ENCODE measurements at regions not wholly inside any gene's neighbourhood (a gene's known extent, or its start where the extent isn't known, plus 50 kb on each side); places are given as distances from the start of the nearest gene placed in this dataset.

GRCh38 chr11:25988178-25988577 lies 343.8 kb upstream of the ANO3 start:
- intact Hi-C loops (cut with DNase I): no loop called here
- Histone ChIP-seq H3K27ac (no peak overlapping the region), H3K9me3 (no peaks in the 10 kb centered on the region), H3K4me1 (no peaks in the 10 kb centered on the region), H3K4me3 (no peak overlapping the region), H3K27me3 (no peaks in the 10 kb centered on the region), H3K36me3 (no peaks in the 10 kb centered on the region)
- 45 to 50% methylated on average over 2 of the region's 2 CpGs for WGBS, 2 donors
- no peak for DNase-seq
- no peak for TF ChIP-seq EP300 (IDR thresholded peaks at IDR 0.05)
- TF ChIP-seq POLR2A (IDR thresholded peaks at IDR 0.05): no peak
- no peak for TF ChIP-seq CTCF (IDR thresholded peaks at IDR 0.05)
- TF ChIP-seq POLR2AphosphoS5 (IDR thresholded peaks at IDR 0.05): no peak

GRCh38 chr11:25990406-25990805 lies 341.5 kb upstream of the ANO3 start:
- DNase-seq: no peak
- no peak overlapping the region for H3K27ac ChIP-seq
- no peaks in the 10 kb centered on the region for H3K4me1 ChIP-seq
- no peaks in the 10 kb centered on the region for H3K36me3 ChIP-seq
- H3K4me3 ChIP-seq: no peak overlapping the region
- intact Hi-C loops (cut with DNase I): no loop called here
- no peaks in the 10 kb centered on the region for H3K27me3 ChIP-seq
- TF ChIP-seq POLR2A (IDR thresholded peaks at IDR 0.05) (no peak), CTCF (IDR thresholded peaks at IDR 0.05) (no peak), EP300 (IDR thresholded peaks at IDR 0.05) (no peak), POLR2AphosphoS5 (IDR thresholded peaks at IDR 0.05) (no peak)
- 71 to 77% methylated on average over 3 of the region's 3 CpGs for WGBS, 2 donors
- H3K9me3 ChIP-seq: no peaks in the 10 kb centered on the region

GRCh38 chr11:25991476-25991875 lies 340.5 kb upstream of the ANO3 start:
- no peaks in the 10 kb centered on the region for H3K36me3 ChIP-seq
- H3K27ac ChIP-seq: no peak overlapping the region
- no peak overlapping the region for H3K4me3 ChIP-seq
- H3K27me3 ChIP-seq: no peaks in the 10 kb centered on the region
- WGBS, 2 donors: 54 to 67% methylated on average over 2 of the region's 2 CpGs
- no peak for TF ChIP-seq CTCF (IDR thresholded peaks at IDR 0.05)
- TF ChIP-seq EP300 (IDR thresholded peaks at IDR 0.05): no peak
- H3K4me1 ChIP-seq: no peaks in the 10 kb centered on the region
- intact Hi-C loops (cut with DNase I): no loop called here
- no peak for DNase-seq
- no peaks in the 10 kb centered on the region for H3K9me3 ChIP-seq

GRCh38 chr11:25992294-25992693 lies 339.6 kb upstream of the ANO3 start:
- 60 to 73% methylated on average over 3 of the region's 3 CpGs for WGBS, 2 donors
- Histone ChIP-seq H3K4me1 (no peaks in the 10 kb centered on the region), H3K27ac (no peak overlapping the region), H3K27me3 (no peaks in the 10 kb centered on the region), H3K9me3 (no peaks in the 10 kb centered on the region), H3K36me3 (no peaks in the 10 kb centered on the region), H3K4me3 (no peak overlapping the region)
- intact Hi-C loops (cut with DNase I): no loop called here
- no peak for DNase-seq
- TF ChIP-seq EP300 (IDR thresholded peaks at IDR 0.05) (no peak), CTCF (IDR thresholded peaks at IDR 0.05) (no peak), POLR2AphosphoS5 (IDR thresholded peaks at IDR 0.05) (no peak), POLR2A (IDR thresholded peaks at IDR 0.05) (no peak)

GRCh38 chr11:25993016-25993415 lies 338.9 kb upstream of the ANO3 start:
- no peaks in the 10 kb centered on the region for H3K4me1 ChIP-seq
- no peak overlapping the region for H3K27ac ChIP-seq
- no peak overlapping the region for H3K4me3 ChIP-seq
- WGBS, 2 donors: 84 to 94% methylated on average over 2 of the region's 2 CpGs
- intact Hi-C loops (cut with DNase I): no loop called here
- H3K27me3 ChIP-seq: no peaks in the 10 kb centered on the region
- no peak for DNase-seq
- no peaks in the 10 kb centered on the region for H3K9me3 ChIP-seq
- TF ChIP-seq POLR2A (IDR thresholded peaks at IDR 0.05) (no peak), EP300 (IDR thresholded peaks at IDR 0.05) (no peak), POLR2AphosphoS5 (IDR thresholded peaks at IDR 0.05) (no peak), CTCF (IDR thresholded peaks at IDR 0.05) (no peak)
- H3K36me3 ChIP-seq: no peaks in the 10 kb centered on the region
